ENCODE measurements at regions not wholly inside any gene's neighbourhood (a gene's known extent, or its start where the extent isn't known, plus 50 kb on each side); places are given as distances from the start of the nearest gene placed in this dataset.

DNA sequence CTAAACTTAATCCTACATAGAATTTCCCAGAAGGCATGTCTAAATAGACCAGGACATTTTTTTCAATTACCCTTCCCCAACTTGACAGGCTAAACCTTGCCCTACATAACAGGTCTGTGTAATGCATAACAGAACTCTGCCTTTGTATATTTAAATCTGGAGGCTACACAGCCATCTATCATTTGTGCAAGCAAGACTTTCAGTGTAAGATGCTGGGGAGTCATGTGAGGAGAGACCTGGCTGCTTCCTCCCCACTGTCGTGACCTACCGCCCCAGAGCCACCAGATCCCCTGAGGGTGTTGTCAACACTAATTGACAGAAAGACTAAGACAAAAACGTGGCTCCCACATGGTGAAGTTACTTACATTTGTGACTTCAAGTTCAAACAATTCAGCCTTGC lies 342.2 kb downstream of the PPARGC1A start:
- Histone ChIP-seq H3K4ac (ENCODE audit: low read depth, low read length) (no peak overlapping the region), H3K9me1 (ENCODE audit: insufficient read depth, low read length) (no peaks in the 10 kb centered on the region), H3K56ac (ENCODE audit: extremely low read depth, insufficient read depth, low read length) (no peak overlapping the region), H4K8ac (ENCODE audit: low read depth in 2 of 2, low read length in 2 of 2) (no peak overlapping the region), H3K36me3 (ENCODE audit: control insufficient read depth, insufficient read depth, low read length) (no peaks in the 10 kb centered on the region), H3K79me1 (ENCODE audit: low read depth in 1 of 2, low read length in 2 of 2) (no peaks in the 10 kb centered on the region), H2BK15ac (ENCODE audit: low read depth, low read length) (no peak overlapping the region), H2AK5ac (ENCODE audit: low read depth, low read length) (no peak overlapping the region), H2AFZ (replicated peaks; ENCODE audit: low read length, poor library complexity) (no peak overlapping the region), H3K4me1 (ENCODE audit: control insufficient read depth, insufficient read depth, low read length) (no peaks in the 10 kb centered on the region), H3K9me3 (ENCODE audit: control insufficient read depth, insufficient read depth, low read length) (no peaks in the 10 kb centered on the region; the same call in 1 of the 2 replicates), H3K4me3 (ENCODE audit: insufficient read depth, low read depth, low read length) (no peak overlapping the region), H4K5ac (ENCODE audit: low read depth, low read length) (no peak overlapping the region), H3K9ac (ENCODE audit: low read depth, low read length) (no peak overlapping the region), H3K4me2 (ENCODE audit: low read depth, low read length) (no peak overlapping the region), H3K27me3 (ENCODE audit: control insufficient read depth, insufficient read depth, low read length) (no peaks in the 10 kb centered on the region), H4K91ac (ENCODE audit: insufficient read depth, low read depth, low read length) (no peak overlapping the region), H2BK20ac (ENCODE audit: low read depth, low read length) (no peak overlapping the region), H2AK9ac (replicated peaks; ENCODE audit: low read depth, low read length, poor library complexity) (no peak overlapping the region), H3K14ac (replicated peaks; ENCODE audit: low read depth, low read length) (no peak overlapping the region), H2BK5ac (ENCODE audit: low read depth, low read length, poor library complexity, severe bottlenecking) (no peak overlapping the region), H2BK120ac (ENCODE audit: low read depth, low read length) (no peak overlapping the region), H3K23ac (ENCODE audit: low read depth, low read length) (no peak overlapping the region), H3K27ac (ENCODE audit: insufficient read depth, low read length) (no peak overlapping the region), H3K18ac (ENCODE audit: low read depth, low read length) (no peak overlapping the region), H4K20me1 (ENCODE audit: insufficient read depth, low read length) (no peaks in the 10 kb centered on the region)
- no CpG with 5 or more reads among the region's 3 CpGs for WGBS, 2 experiments (ENCODE audit: extremely low coverage in 2 of 2, insufficient read length in 1 of 2)
- dilution Hi-C loops (cut with HindIII; ENCODE audit: low sequenced_read_pairs, unreplicated experiment): no loop called here
- BruUV-seq (replicated peaks): no TSS peak
- no peak for ATAC-seq (ENCODE audit: low read depth)
- POLR2A ChIA-PET (ENCODE audit: unreplicated experiment): no interaction called here
- DNase-seq: no peak
- no peak for TF ChIP-seq SMC3 (IDR thresholded peaks at IDR 0.05; ENCODE audit: low read depth, low read length)
- TF ChIP-seq MAFK (IDR thresholded peaks at IDR 0.05; ENCODE audit: low read depth, low read length): no peak
- TF ChIP-seq FOS (IDR thresholded peaks at IDR 0.05; ENCODE audit: low read depth, low read length): no peak
- TF ChIP-seq, protein P1, sequence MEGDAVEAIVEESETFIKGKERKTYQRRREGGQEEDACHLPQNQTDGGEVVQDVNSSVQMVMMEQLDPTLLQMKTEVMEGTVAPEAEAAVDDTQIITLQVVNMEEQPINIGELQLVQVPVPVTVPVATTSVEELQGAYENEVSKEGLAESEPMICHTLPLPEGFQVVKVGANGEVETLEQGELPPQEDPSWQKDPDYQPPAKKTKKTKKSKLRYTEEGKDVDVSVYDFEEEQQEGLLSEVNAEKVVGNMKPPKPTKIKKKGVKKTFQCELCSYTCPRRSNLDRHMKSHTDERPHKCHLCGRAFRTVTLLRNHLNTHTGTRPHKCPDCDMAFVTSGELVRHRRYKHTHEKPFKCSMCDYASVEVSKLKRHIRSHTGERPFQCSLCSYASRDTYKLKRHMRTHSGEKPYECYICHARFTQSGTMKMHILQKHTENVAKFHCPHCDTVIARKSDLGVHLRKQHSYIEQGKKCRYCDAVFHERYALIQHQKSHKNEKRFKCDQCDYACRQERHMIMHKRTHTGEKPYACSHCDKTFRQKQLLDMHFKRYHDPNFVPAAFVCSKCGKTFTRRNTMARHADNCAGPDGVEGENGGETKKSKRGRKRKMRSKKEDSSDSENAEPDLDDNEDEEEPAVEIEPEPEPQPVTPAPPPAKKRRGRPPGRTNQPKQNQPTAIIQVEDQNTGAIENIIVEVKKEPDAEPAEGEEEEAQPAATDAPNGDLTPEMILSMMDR (conservative IDR thresholded peaks at IDR 0.05; ENCODE audit: low read depth, low read length): no peak
- no peak for TF ChIP-seq ELK1 (IDR thresholded peaks at IDR 0.05; ENCODE audit: borderline replicate concordance, low read depth, low read length)
- no peak for TF ChIP-seq RAD21 (IDR thresholded peaks at IDR 0.05; ENCODE audit: low read length)
- TF ChIP-seq MAZ (IDR thresholded peaks at IDR 0.05; ENCODE audit: borderline replicate concordance, low read depth, low read length): no peak
- no peak for TF ChIP-seq MXI1 (IDR thresholded peaks at IDR 0.05; ENCODE audit: borderline replicate concordance, low read depth, low read length)
- TF ChIP-seq CHD1 (IDR thresholded peaks at IDR 0.05; ENCODE audit: low read depth, low read length): no peak
- no peak for TF ChIP-seq POLR2A (IDR thresholded peaks at IDR 0.05; ENCODE audit: low read depth, low read length)
- no peak for TF ChIP-seq BHLHE40 (IDR thresholded peaks at IDR 0.05; ENCODE audit: low read depth, low read length)
- TF ChIP-seq CEBPB (IDR thresholded peaks at IDR 0.05; ENCODE audit: low read depth, low read length): no peak
- no peak for TF ChIP-seq NFE2L2 (IDR thresholded peaks at IDR 0.05; ENCODE audit: low read depth, low read length)
- in situ Hi-C loops (cut with MboI; ENCODE audit: low sequenced_read_pairs): no loop called here
- CTCF ChIA-PET: no interaction called here
- intact Hi-C loops (cut with micrococcal nuclease): no loop called here
